Keratinocyte (primary cell): ENCODE measurements at regions not wholly inside any gene's neighbourhood (a gene's known extent, or its start where the extent isn't known, plus 50 kb on each side); places are given as distances from the start of the nearest gene placed in this dataset.

Experiments
- DNase-seq: peaks from one replicate; pipeline ENCODE4 v3.0.0-alpha.2; 2011; ENCODE audit warnings: low read depth, missing footprints, low spot score
- FAIRE-seq: peaks from 2 replicates; lab custom pipeline; 2011; peaks lifted over from hg19 to GRCh38; lab: Jason Lieb, UNC
- H2AFZ ChIP-seq: 2 replicates; pipeline ENCODE4 v1.6.0; 2012; ENCODE audit warnings: low read length, control low read depth, inconsistent platforms; ENCODE audit not compliant: control insufficient read depth
- H3K27ac ChIP-seq: 2 replicates; pipeline ENCODE4 v1.5.1; 2011; ENCODE audit warnings: low read length; ENCODE audit not compliant: control insufficient read depth, insufficient read depth
- H3K27me3 ChIP-seq: 3 replicates; pipeline ENCODE4 v1.6.0; 2011; ENCODE audit warnings: low read length; ENCODE audit not compliant: control insufficient read depth, insufficient read depth; ENCODE audit errors: extremely low read depth
- H3K36me3 ChIP-seq, 2 experiments: 2 replicates in 1 of 2; 3 replicates in 1 of 2; pipeline ENCODE4 v1.5.1; 2011; ENCODE audit warnings: low read length in 2 of 2, mild to moderate bottlenecking in 1 of 2; ENCODE audit not compliant: control insufficient read depth in 2 of 2, insufficient read depth in 2 of 2; ENCODE audit errors: extremely low read depth in 1 of 2
- H3K4me1 ChIP-seq: 3 replicates; pipeline ENCODE4 v1.5.1; 2011; ENCODE audit warnings: low read length; ENCODE audit not compliant: control insufficient read depth, insufficient read depth; ENCODE audit errors: extremely low read depth
- H3K4me2 ChIP-seq: 3 replicates; pipeline ENCODE4 v1.6.0; 2011; ENCODE audit warnings: low read depth, low read length; ENCODE audit not compliant: control insufficient read depth, insufficient read depth; ENCODE audit errors: extremely low read depth
- H3K4me3 ChIP-seq, 3 experiments: fragments of 200-600 bp in 1 of 3; sonication (generic) in 1 of 3; 2 replicates in 2 of 3; 3 replicates in 1 of 3; pipeline ENCODE4 v1.5.1; 2011 to 2016; ENCODE audit warnings: low read length in 3 of 3, mild to moderate bottlenecking in 3 of 3, control low read depth in 2 of 3, inconsistent platforms in 1 of 3, low read depth in 1 of 3, mixed read lengths in 1 of 3, mixed run types in 1 of 3, moderate library complexity in 1 of 3; ENCODE audit not compliant: control insufficient read depth in 2 of 3, insufficient read depth in 2 of 3; ENCODE audit errors: extremely low read depth in 1 of 3
- H3K79me2 ChIP-seq: 2 replicates; pipeline ENCODE4 v1.6.0; 2012; ENCODE audit warnings: low read length; ENCODE audit not compliant: control insufficient read depth, insufficient read depth
- H3K9ac ChIP-seq: 3 replicates; pipeline ENCODE4 v1.6.0; 2011; ENCODE audit warnings: low read length; ENCODE audit not compliant: control insufficient read depth, insufficient read depth; ENCODE audit errors: extremely low read depth
- H3K9me1 ChIP-seq: 3 replicates; pipeline ENCODE4 v1.6.0; 2011; ENCODE audit warnings: low read length; ENCODE audit not compliant: control insufficient read depth, insufficient read depth; ENCODE audit errors: extremely low read depth
- H3K9me3 ChIP-seq: 2 replicates; pipeline ENCODE4 v1.5.1; 2012; ENCODE audit warnings: low read depth, low read length; ENCODE audit not compliant: control insufficient read depth
- H4K20me1 ChIP-seq: 3 replicates; pipeline ENCODE4 v1.6.0; 2011; ENCODE audit warnings: low read length; ENCODE audit not compliant: control insufficient read depth, insufficient read depth; ENCODE audit errors: extremely low read depth
- CTCF ChIP-seq, 3 experiments: IDR thresholded peaks in 1 of 3; conservative IDR thresholded peaks in 1 of 3; optimal IDR thresholded peaks in 1 of 3; 2 replicates in 2 of 3; 3 replicates in 1 of 3; pipeline versions ENCODE3 to v1.5.1; 2011; ENCODE audit warnings: low read length in 3 of 3, mild to moderate bottlenecking in 3 of 3, moderate library complexity in 2 of 3, control low read depth in 1 of 3, inconsistent platforms in 1 of 3; ENCODE audit not compliant: insufficient read depth in 2 of 3; ENCODE audit errors: extremely low read depth in 1 of 3
- EZH2 ChIP-seq: IDR thresholded peaks from one replicate; pipeline ENCODE4 v1.6.1; 2012; ENCODE audit warnings: inconsistent platforms, mild to moderate bottlenecking, low read length, moderate library complexity
- dilution Hi-C: fragments of 300-500 bp; cut with MboI; formaldehyde crosslinking; loops from one replicate; pipeline ENCODE4 v1.7.0; 2020; ENCODE audit warnings: low sequenced_read_pairs; ENCODE audit not compliant: extremely low pct_ligation_motif_present

GRCh38 chr5:74079971-74080556 lies 454.1 kb downstream of the ARHGEF28 start:
- dilution Hi-C loops, result no loop called here
- Histone ChIP-seq H3K4me1 (peaks cover 6% of the 10 kb centered on the region), H3K4me2 (no peak overlapping the region), H4K20me1 (no peaks in the 10 kb centered on the region), H3K27me3 (no peaks in the 10 kb centered on the region), H3K79me2 (no peaks in the 10 kb centered on the region), H3K9ac (no peak overlapping the region), H2AFZ (no peak overlapping the region), H3K9me1 (no peaks in the 10 kb centered on the region), H3K9me3 (no peaks in the 10 kb centered on the region), H3K36me3 (no peaks in the 10 kb centered on the region), H3K4me3 (no peak overlapping the region), H3K27ac (no peak overlapping the region)
- FAIRE-seq, result no peak
- TF ChIP-seq CTCF (optimal IDR thresholded peaks at IDR 0.05 in 1 of 3, IDR thresholded peaks at IDR 0.05 in 1 of 3, conservative IDR thresholded peaks at IDR 0.05 in 1 of 3; ENCODE audit: extremely low read depth in 1 of 3, insufficient read depth in 2 of 3, low read length in 3 of 3) (no peak), EZH2 (no peak)
- no peak for DNase-seq

GRCh38 chr5:74075501-74076484 lies 449.8 kb downstream of the ARHGEF28 start:
- no peak overlapping the region for H2AFZ ChIP-seq
- no peak overlapping the region for H3K27ac ChIP-seq
- no peaks in the 10 kb centered on the region for H3K27me3 ChIP-seq
- H3K9me3 ChIP-seq, result no peaks in the 10 kb centered on the region
- no peaks in the 10 kb centered on the region for H3K36me3 ChIP-seq
- H3K4me1 ChIP-seq, result peaks cover 6% of the 10 kb centered on the region
- H3K4me2 ChIP-seq, result no peak overlapping the region
- no peaks in the 10 kb centered on the region for H3K9me1 ChIP-seq
- H4K20me1 ChIP-seq, result no peaks in the 10 kb centered on the region
- TF ChIP-seq EZH2, result no peak
- no peak for TF ChIP-seq CTCF (optimal IDR thresholded peaks at IDR 0.05 in 1 of 3, IDR thresholded peaks at IDR 0.05 in 1 of 3, conservative IDR thresholded peaks at IDR 0.05 in 1 of 3; ENCODE audit: extremely low read depth in 1 of 3, insufficient read depth in 2 of 3, low read length in 3 of 3)
- dilution Hi-C loops, result no loop called here
- H3K79me2 ChIP-seq, result no peaks in the 10 kb centered on the region
- H3K4me3 ChIP-seq, result no peak overlapping the region
- DNase-seq, result no peak
- FAIRE-seq, result no peak
- no peak overlapping the region for H3K9ac ChIP-seq
